OCI-LY7 (cell line): ENCODE measurements at regions not wholly inside any gene's neighbourhood (a gene's known extent, or its start where the extent isn't known, plus 50 kb on each side); places are given as distances from the start of the nearest gene placed in this dataset.

ENCODE experiments used
- BruUV-seq: library from RNA; stranded (reverse); fragments of 400-500 nt; replicated peaks from 2 replicates; lab custom pipeline; 2021; lab: Mats Ljungman, UMichigan
- CTCF ChIA-PET: fragments of 300-600 bp; sonication (Branson Sonifier 250); formaldehyde crosslinking; loops from one replicate; lab custom pipeline; 2022; ENCODE audit warnings: antibody characterized with exemption; ENCODE audit not compliant: unreplicated experiment; lab: Charles Lee
- POLR2A ChIA-PET: fragments of 300-600 bp; sonication (Branson Sonifier 250); formaldehyde crosslinking; loops from one replicate; lab custom pipeline; 2022; ENCODE audit warnings: antibody characterized with exemption; lab: Charles Lee
- DNase-seq: peaks from one replicate; pipeline ENCODE4 v3.0.0-alpha.2; 2015; ENCODE audit warnings: low spot score
- H2AFZ ChIP-seq: fragments of 200-600 bp; sonication (generic), shearing (Covaris generic); 2 replicates; pipeline ENCODE4 v1.6.1; 2014; ENCODE audit warnings: mild to moderate bottlenecking, antibody characterized with exemption, low read length, moderate library complexity
- H3K27ac ChIP-seq: fragments of 200-600 bp; sonication (generic); 2 replicates; pipeline ENCODE4 v1.5.1; 2014; ENCODE audit warnings: mixed run types, low read depth, mild to moderate bottlenecking, moderate library complexity, low read length, inconsistent platforms; ENCODE audit not compliant: poor library complexity, severe bottlenecking
- H3K36me3 ChIP-seq: fragments of 200-600 bp; sonication (generic); 2 replicates; pipeline ENCODE4 v1.6.1; 2014; ENCODE audit warnings: mild to moderate bottlenecking, antibody characterized with exemption, low read length, moderate library complexity, mixed read lengths; ENCODE audit not compliant: insufficient read depth
- H3K4me1 ChIP-seq: fragments of 200-600 bp; sonication (generic); 2 replicates; pipeline ENCODE4 v1.5.1; 2014; ENCODE audit warnings: mild to moderate bottlenecking, low read length; ENCODE audit not compliant: insufficient read depth, poor library complexity, severe bottlenecking
- H3K4me2 ChIP-seq: fragments of 200-600 bp; sonication (generic); 2 replicates; pipeline ENCODE4 v1.6.1; 2014; ENCODE audit warnings: mild to moderate bottlenecking, low read length
- H3K4me3 ChIP-seq: fragments of 200-600 bp; sonication (generic); 2 replicates; pipeline ENCODE4 v1.5.1; 2014; ENCODE audit warnings: mild to moderate bottlenecking, low read depth, low read length; ENCODE audit not compliant: poor library complexity, severe bottlenecking
- H3K79me2 ChIP-seq: fragments of 200-600 bp; sonication (generic); 2 replicates; pipeline ENCODE4 v1.6.1; 2016; ENCODE audit warnings: low read depth, mild to moderate bottlenecking, low read length, moderate library complexity, mixed read lengths; ENCODE audit not compliant: insufficient read depth
- H3K9me2 ChIP-seq: fragments of 200-600 bp; sonication (generic); 2 replicates; pipeline ENCODE4 v1.6.1; 2016; ENCODE audit warnings: mild to moderate bottlenecking, low read length, mixed read lengths; ENCODE audit not compliant: insufficient read depth
- H3K9me3 ChIP-seq: fragments of 200-600 bp; sonication (generic); 2 replicates; pipeline ENCODE4 v1.6.1; 2014; ENCODE audit warnings: mild to moderate bottlenecking, mixed run types, low read length, mixed read lengths
- H4K20me1 ChIP-seq: fragments of 200-600 bp; sonication (generic); 2 replicates; pipeline ENCODE4 v1.6.1; 2014; ENCODE audit warnings: mild to moderate bottlenecking, antibody characterized with exemption, low read length, moderate library complexity, mixed read lengths; ENCODE audit not compliant: insufficient read depth
- CTCF ChIP-seq: fragments of 200-600 bp; sonication (generic); conservative IDR thresholded peaks from 2 replicates; pipeline ENCODE4 v1.5.1; 2014; ENCODE audit warnings: mild to moderate bottlenecking, antibody characterized with exemption, low read length, moderate library complexity, mixed read lengths
- EZH2phosphoT487 ChIP-seq: fragments of 200-600 bp; sonication (generic); IDR thresholded peaks from 2 replicates; pipeline ENCODE4 v1.6.1; 2018; ENCODE audit warnings: low read depth, borderline replicate concordance, mild to moderate bottlenecking, mixed run types, antibody characterized with exemption, low read length, moderate library complexity, mixed read lengths
- intact Hi-C: fragments of 100-400 bp; cut with micrococcal nuclease; formaldehyde crosslinking; loops from one replicate; pipeline ENCODE4 v1.10.0; 2022; ENCODE audit not compliant: unreplicated experiment

GRCh38 chr12:84502180-84502860, 410.3 kb downstream of the SLC6A15 start:
- Histone ChIP-seq H3K27ac (no peak overlapping the region), H3K9me3 (no peaks in the 10 kb centered on the region), H3K9me2 (no peaks in the 10 kb centered on the region), H3K4me2 (no peak overlapping the region), H3K4me1 (no peaks in the 10 kb centered on the region), H3K36me3 (no peaks in the 10 kb centered on the region), H2AFZ (no peak overlapping the region), H3K4me3 (no peak overlapping the region), H3K79me2 (no peaks in the 10 kb centered on the region), H4K20me1 (no peaks in the 10 kb centered on the region)
- intact Hi-C loops: loop anchor here (5.0 kb wide), 1 partner anchor 1975 kb away; no protein-coding TSS in a partner anchor
- no peak for DNase-seq
- POLR2A ChIA-PET: interaction anchor here (0.7 kb wide), 1 partner anchor 11 kb away, joined by 3 read pairs; no protein-coding TSS in a partner anchor
- no TSS peak for BruUV-seq
- CTCF ChIA-PET: no interaction called here
- TF ChIP-seq EZH2phosphoT487: no peak
- TF ChIP-seq CTCF: no peak

GRCh38 chr12:84497819-84498218, 414.8 kb downstream of the SLC6A15 start:
- CTCF ChIA-PET: no interaction called here
- H3K79me2 ChIP-seq: no peaks in the 10 kb centered on the region
- POLR2A ChIA-PET: interaction anchor here (0.6 kb wide), 1 partner anchor 32 kb away, joined by 3 read pairs; no protein-coding TSS in a partner anchor
- H3K9me3 ChIP-seq: no peaks in the 10 kb centered on the region
- H3K27ac ChIP-seq: no peak overlapping the region
- H2AFZ ChIP-seq: no peak overlapping the region
- no peaks in the 10 kb centered on the region for H4K20me1 ChIP-seq
- TF ChIP-seq CTCF (no peak), EZH2phosphoT487 (no peak)
- no peaks in the 10 kb centered on the region for H3K4me1 ChIP-seq
- H3K36me3 ChIP-seq: no peaks in the 10 kb centered on the region
- no peak overlapping the region for H3K4me3 ChIP-seq
- intact Hi-C loops: no loop called here
- no peaks in the 10 kb centered on the region for H3K9me2 ChIP-seq
- no TSS peak for BruUV-seq
- no peak for DNase-seq
- H3K4me2 ChIP-seq: no peak overlapping the region

- Histone ChIP-seq H3K4me2 (no peak overlapping the region), H3K4me1 (no peaks in the 10 kb centered on the region), H3K9me2 (no peaks in the 10 kb centered on the region), H2AFZ (no peak overlapping the region), H3K79me2 (no peaks in the 10 kb centered on the region), H3K4me3 (no peak overlapping the region), H3K27ac (no peak overlapping the region), H4K20me1 (no peaks in the 10 kb centered on the region), H3K36me3 (no peaks in the 10 kb centered on the region), H3K9me3 (no peaks in the 10 kb centered on the region)
- POLR2A ChIA-PET: interaction anchor here (0.6 kb wide), 1 partner anchor 27 kb away, joined by 4 read pairs; no protein-coding TSS in a partner anchor
- intact Hi-C loops: no loop called here
- TF ChIP-seq EZH2phosphoT487 (no peak), CTCF (no peak)
- DNase-seq: no peak
- CTCF ChIA-PET: no interaction called here
- BruUV-seq: no TSS peak
Observed at GRCh38 chr12:84495711-84496110, 416.9 kb downstream of the SLC6A15 start.
